ENCODE measurements at regions not wholly inside any gene's neighbourhood (a gene's known extent, or its start where the extent isn't known, plus 50 kb on each side); places are given as distances from the start of the nearest gene placed in this dataset.

DNA sequence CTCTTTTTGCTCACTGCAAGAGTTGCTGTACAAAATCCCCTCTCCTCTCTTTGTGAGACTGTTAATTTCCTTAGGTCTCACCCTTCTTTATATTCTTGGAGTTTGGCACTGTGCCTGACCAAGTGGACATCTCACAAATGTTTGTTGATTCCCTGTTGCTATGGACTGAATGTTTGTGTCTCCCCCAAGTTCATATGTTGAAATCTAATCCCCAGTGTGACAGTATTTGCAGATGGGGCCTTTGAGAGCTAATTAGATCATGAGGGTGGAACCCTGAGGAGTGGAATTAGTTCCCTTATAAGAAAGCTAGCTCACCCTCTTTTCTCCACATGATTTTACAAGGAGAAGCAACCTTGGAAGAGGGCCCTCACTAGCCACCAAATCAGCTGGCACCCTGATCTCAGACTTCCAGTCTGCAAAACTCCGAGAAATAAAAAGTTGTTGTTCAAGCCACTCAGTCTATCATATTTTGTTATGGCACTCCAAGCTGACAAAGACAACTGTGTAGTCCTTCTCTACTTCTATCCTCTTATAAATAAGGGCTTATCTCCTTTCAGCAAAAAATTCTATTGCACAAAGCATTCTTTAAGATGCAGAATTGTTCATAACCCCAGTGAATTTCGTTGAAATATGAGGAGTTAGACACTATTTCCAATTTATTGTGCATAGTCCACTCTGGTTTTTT, 65.5 kb upstream of the NPHP3 start:
- TF ChIP-seq, protein P1, sequence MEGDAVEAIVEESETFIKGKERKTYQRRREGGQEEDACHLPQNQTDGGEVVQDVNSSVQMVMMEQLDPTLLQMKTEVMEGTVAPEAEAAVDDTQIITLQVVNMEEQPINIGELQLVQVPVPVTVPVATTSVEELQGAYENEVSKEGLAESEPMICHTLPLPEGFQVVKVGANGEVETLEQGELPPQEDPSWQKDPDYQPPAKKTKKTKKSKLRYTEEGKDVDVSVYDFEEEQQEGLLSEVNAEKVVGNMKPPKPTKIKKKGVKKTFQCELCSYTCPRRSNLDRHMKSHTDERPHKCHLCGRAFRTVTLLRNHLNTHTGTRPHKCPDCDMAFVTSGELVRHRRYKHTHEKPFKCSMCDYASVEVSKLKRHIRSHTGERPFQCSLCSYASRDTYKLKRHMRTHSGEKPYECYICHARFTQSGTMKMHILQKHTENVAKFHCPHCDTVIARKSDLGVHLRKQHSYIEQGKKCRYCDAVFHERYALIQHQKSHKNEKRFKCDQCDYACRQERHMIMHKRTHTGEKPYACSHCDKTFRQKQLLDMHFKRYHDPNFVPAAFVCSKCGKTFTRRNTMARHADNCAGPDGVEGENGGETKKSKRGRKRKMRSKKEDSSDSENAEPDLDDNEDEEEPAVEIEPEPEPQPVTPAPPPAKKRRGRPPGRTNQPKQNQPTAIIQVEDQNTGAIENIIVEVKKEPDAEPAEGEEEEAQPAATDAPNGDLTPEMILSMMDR (conservative IDR thresholded peaks at IDR 0.05; ENCODE audit: low read depth, low read length) = no peak
- TF ChIP-seq EZH2phosphoT487 (IDR thresholded peaks at IDR 0.05; ENCODE audit: borderline replicate concordance, low read length) = no peak
- no peak for TF ChIP-seq EZH2 (IDR thresholded peaks at IDR 0.05; ENCODE audit: low read length, unreplicated experiment)
